Heart left ventricle (tissue), 13 donors: ENCODE measurements at regions not wholly inside any gene's neighbourhood (a gene's known extent, or its start where the extent isn't known, plus 50 kb on each side); places are given as distances from the start of the nearest gene placed in this dataset.

ENCODE experiments used
- POLR2A ChIP-seq, 2 donors: fragments of 450-650 bp; IDR thresholded peaks; one replicate each; pipeline ENCODE4 v1.6.1; 2017; ENCODE audit warnings: antibody characterized with exemption in 2 of 2, mild to moderate bottlenecking in 2 of 2, moderate library complexity in 2 of 2
- TF ChIP-seq, protein P1 (sequence below), 12 donors: fragments of 200-600 bp; sonication (generic) in 4 of 12; IDR thresholded peaks; one replicate each; pipeline versions ENCODE4 v1.5.0 to v1.8.0; 2018 to 2022; ENCODE audit warnings: antibody characterized with exemption in 12 of 12, mild to moderate bottlenecking in 5 of 12
- donor health status: ischemic (EF 13 %, LVEDD 7.1; RV severe dilation, severe dysfunction).
- donor health status: DM: no; HTN: yes; CAD: no.
- donor health status: DM: no; HTN: no; CAD: no.
- donor health status: ischemic (EF 25% LVEDD 6.9; RV normal size, moderate dysfunction).
- donor health status: ischemic (EF 25% LVEDD 5.7; RV mildly dilated, moderate dysfunction).
- donor health status: ischemic (EF 35%, LVEDD 5.7; RV mildly dilated, moderate dysfunction).
- donor health status: nonischemic (EF 11% LVEDD 7.7; RV severe dilation, severe dysfunction).
- donor health status: DM: yes; HTN: yes; CAD: no.
- donor health status: PGD.
- donor health status: ischemic (EF 29% LVEDD 5.4; RV normal size, mild dysfunction).
- donor health status: nonischemic (EF 23%, LVEDD 6.1; RV moderate dilation, normal function).

DNA sequence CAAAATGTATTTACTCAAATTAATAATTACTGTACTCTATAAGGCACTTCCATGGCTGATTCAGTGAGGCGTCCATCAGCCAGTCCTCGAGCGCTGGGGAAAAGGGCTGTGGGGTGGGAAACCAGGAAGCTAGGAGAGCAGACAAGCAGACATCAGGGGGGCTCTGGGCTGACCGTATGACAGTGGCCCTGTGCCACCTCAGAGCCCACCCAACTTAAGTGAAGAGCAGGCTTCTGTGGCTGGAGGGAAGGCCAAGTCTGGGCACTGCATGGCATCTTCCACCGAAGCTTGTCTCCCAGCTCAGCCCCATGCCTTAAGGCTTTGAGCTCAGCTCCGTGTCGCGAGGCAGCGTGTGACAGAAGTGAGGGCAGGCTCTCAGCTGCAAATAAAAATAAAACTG is 464.5 kb upstream of the ZMIZ1 start:
- TF ChIP-seq, protein P1, sequence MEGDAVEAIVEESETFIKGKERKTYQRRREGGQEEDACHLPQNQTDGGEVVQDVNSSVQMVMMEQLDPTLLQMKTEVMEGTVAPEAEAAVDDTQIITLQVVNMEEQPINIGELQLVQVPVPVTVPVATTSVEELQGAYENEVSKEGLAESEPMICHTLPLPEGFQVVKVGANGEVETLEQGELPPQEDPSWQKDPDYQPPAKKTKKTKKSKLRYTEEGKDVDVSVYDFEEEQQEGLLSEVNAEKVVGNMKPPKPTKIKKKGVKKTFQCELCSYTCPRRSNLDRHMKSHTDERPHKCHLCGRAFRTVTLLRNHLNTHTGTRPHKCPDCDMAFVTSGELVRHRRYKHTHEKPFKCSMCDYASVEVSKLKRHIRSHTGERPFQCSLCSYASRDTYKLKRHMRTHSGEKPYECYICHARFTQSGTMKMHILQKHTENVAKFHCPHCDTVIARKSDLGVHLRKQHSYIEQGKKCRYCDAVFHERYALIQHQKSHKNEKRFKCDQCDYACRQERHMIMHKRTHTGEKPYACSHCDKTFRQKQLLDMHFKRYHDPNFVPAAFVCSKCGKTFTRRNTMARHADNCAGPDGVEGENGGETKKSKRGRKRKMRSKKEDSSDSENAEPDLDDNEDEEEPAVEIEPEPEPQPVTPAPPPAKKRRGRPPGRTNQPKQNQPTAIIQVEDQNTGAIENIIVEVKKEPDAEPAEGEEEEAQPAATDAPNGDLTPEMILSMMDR (IDR thresholded peaks at IDR 0.05), result no peak
- TF ChIP-seq POLR2A (IDR thresholded peaks at IDR 0.05), result no peak
